Right lobe of liver (tissue), 4 donors: ENCODE measurements at regions not wholly inside any gene's neighbourhood (a gene's known extent, or its start where the extent isn't known, plus 50 kb on each side); places are given as distances from the start of the nearest gene placed in this dataset.
"Not testable (repeated sequence)": the region's sequence is repeated elsewhere in the genome, so short reads cannot be mapped to it uniquely, and the experiment has no call there.

ENCODE experiments used
- CTCF ChIP-seq, 4 donors: fragments of 200-600 bp in 3 of 4; fragments of 450-650 bp in 1 of 4; IDR thresholded peaks; one replicate each; pipeline versions ENCODE4 v1.5.1 to v1.8.0; 2016 to 2022; ENCODE audit warnings: antibody characterized with exemption in 4 of 4, mild to moderate bottlenecking in 2 of 4
- POLR2A ChIP-seq: fragments of 450-650 bp; IDR thresholded peaks from one replicate; pipeline ENCODE4 v1.6.1; 2017; ENCODE audit warnings: antibody characterized with exemption, mild to moderate bottlenecking
- donor health status: DM: no; HTN: no; CAD: no.
- donor health status: DM: no; HTN: no; CAD: no.
- donor health status: DM: no; HTN: yes; CAD: no.

- TF ChIP-seq CTCF (IDR thresholded peaks at IDR 0.05); POLR2A: not testable (repeated sequence)
Measured at GRCh38 chr17:64797746-64798488, 121.4 kb downstream of the LRRC37A3 start.
